HepG2 (cell line): ENCODE measurements at regions not wholly inside any gene's neighbourhood (a gene's known extent, or its start where the extent isn't known, plus 50 kb on each side); places are given as distances from the start of the nearest gene placed in this dataset.

Source experiments
- ATAC-seq: fragments of 200-7000 bp; cut with Tn5 transposase; 3 replicates; pipeline ENCODE4 v1.9.1; 2020; ENCODE audit warnings: mild to moderate bottlenecking, moderate library complexity
- BruUV-seq: library from RNA; stranded (reverse); fragments of 400-500 nt; replicated peaks from 2 replicates; lab custom pipeline; 2021; lab: Mats Ljungman, UMichigan
- CTCF ChIA-PET: fragments of 300-600 bp; formaldehyde crosslinking; extraction: SDS; loops from one replicate; lab custom pipeline; 2021; ENCODE audit warnings: low total read pairs, inconsistent platforms, low intra/inter-chr PET ratio; lab: Yijun Ruan, JAX
- POLR2A ChIA-PET: fragments of 350-600 bp; sonication (Branson Sonifier 250); formaldehyde crosslinking; loops from one replicate; lab custom pipeline; 2020; ENCODE audit warnings: antibody characterized with exemption, inconsistent platforms; lab: Yijun Ruan, JAX
- DNase-seq: peaks from one replicate; pipeline ENCODE4 v3.0.0-alpha.2; 2015; ENCODE audit warnings: low spot score
- FAIRE-seq: peaks from 3 replicates; lab custom pipeline; 2011; peaks lifted over from hg19 to GRCh38; lab: Jason Lieb, UNC
- H2AFZ ChIP-seq: one replicate; pipeline ENCODE4 v1.6.1; 2011; ENCODE audit warnings: low read length, inconsistent platforms
- H3K27ac ChIP-seq: fragments of 300-600 bp; 3 replicates; pipeline ENCODE4 v1.8.0; 2011; ENCODE audit warnings: mixed run types, mild to moderate bottlenecking, mixed read lengths, low read length, inconsistent platforms; ENCODE audit not compliant: insufficient read depth; ENCODE audit errors: extremely low read length
- H3K27me3 ChIP-seq, 2 experiments: fragments of 200-600 bp in 1 of 2; 2 replicates in 1 of 2; 3 replicates in 1 of 2; pipeline versions ENCODE4 v1.6.0 to v1.8.0; 2011; ENCODE audit warnings: low read length in 2 of 2, mild to moderate bottlenecking in 2 of 2, moderate library complexity in 2 of 2, inconsistent platforms in 1 of 2; ENCODE audit not compliant: insufficient read depth in 2 of 2, control insufficient read depth in 1 of 2
- H3K36me3 ChIP-seq, 2 experiments: fragments of 200-600 bp in 1 of 2; replicated peaks in 1 of 2; 2 replicates in 1 of 2; 3 replicates in 1 of 2; pipeline versions ENCODE4 v1.5.1 to v1.8.0; 2011; ENCODE audit warnings: low read length in 2 of 2, inconsistent platforms in 1 of 2; ENCODE audit not compliant: insufficient read depth in 2 of 2, control insufficient read depth in 1 of 2
- H3K4me1 ChIP-seq: 2 replicates; pipeline ENCODE4 v1.5.1; 2012; ENCODE audit warnings: low read length, inconsistent platforms; ENCODE audit not compliant: insufficient read depth
- H3K4me2 ChIP-seq: 2 replicates; pipeline ENCODE4 v1.6.0; 2011; ENCODE audit warnings: low read depth, low read length, inconsistent platforms
- H3K4me3 ChIP-seq, 3 experiments: fragments of 200-600 bp in 1 of 3; sonication (generic), shearing (Covaris generic) in 1 of 3; replicated peaks in 1 of 3; 2 replicates each; pipeline ENCODE4 v1.5.1; 2011 to 2016; ENCODE audit warnings: low read length in 3 of 3, inconsistent platforms in 2 of 3, low read depth in 2 of 3, mild to moderate bottlenecking in 2 of 3, control low read depth in 1 of 3, mixed read lengths in 1 of 3; ENCODE audit not compliant: insufficient read depth in 1 of 3
- H3K79me2 ChIP-seq: one replicate; pipeline ENCODE4 v1.6.1; 2011; ENCODE audit warnings: low read length, inconsistent platforms; ENCODE audit not compliant: insufficient read depth
- H3K9ac ChIP-seq: 2 replicates; pipeline ENCODE4 v1.6.0; 2011; ENCODE audit warnings: mild to moderate bottlenecking, low read depth, low read length, inconsistent platforms; ENCODE audit not compliant: insufficient read depth
- H3K9me3 ChIP-seq: 2 replicates; pipeline ENCODE4 v1.5.1; 2012; ENCODE audit warnings: mild to moderate bottlenecking, low read length
- H4K20me1 ChIP-seq: 2 replicates; pipeline ENCODE4 v1.6.0; 2011; ENCODE audit warnings: inconsistent platforms, mild to moderate bottlenecking, low read length, moderate library complexity; ENCODE audit not compliant: insufficient read depth
- CCDC6 ChIP-seq: sonication (generic); formaldehyde crosslinking; IDR thresholded peaks from 2 replicates; pipeline ENCODE4 v1.8.1; 2022; ENCODE audit warnings: mild to moderate bottlenecking, missing genetic modification reagents, moderate library complexity
- HCFC1 ChIP-seq: fragments of 150-350 bp; IDR thresholded peaks from 2 replicates; pipeline ENCODE4 v1.6.1; 2014; ENCODE audit warnings: low read depth, low read length
- NCOA1 ChIP-seq: sonication (generic); formaldehyde crosslinking; IDR thresholded peaks from 2 replicates; pipeline ENCODE4 v1.9.0; 2021; ENCODE audit warnings: missing genetic modification reagents
- NFIC ChIP-seq: IDR thresholded peaks from 2 replicates; pipeline ENCODE4 v1.6.1; 2012; ENCODE audit warnings: mild to moderate bottlenecking, low read length, inconsistent platforms
- NR2F2 ChIP-seq: IDR thresholded peaks from 2 replicates; pipeline ENCODE4 v1.6.1; 2012; ENCODE audit warnings: low read depth, inconsistent platforms, borderline replicate concordance
- PITX1 ChIP-seq: sonication (generic); formaldehyde crosslinking; IDR thresholded peaks from 2 replicates; pipeline ENCODE4 v1.5.1; 2020; ENCODE audit warnings: mild to moderate bottlenecking, missing genetic modification reagents
- RARG ChIP-seq: sonication (generic); formaldehyde crosslinking; IDR thresholded peaks from 2 replicates; pipeline ENCODE4 v1.4.0; 2020; ENCODE audit warnings: low read depth, mild to moderate bottlenecking, missing genetic modification reagents
- ZFP36L1 ChIP-seq: sonication (generic); formaldehyde crosslinking; IDR thresholded peaks from 2 replicates; pipeline ENCODE4 v1.8.0; 2022; ENCODE audit warnings: mild to moderate bottlenecking, missing genetic modification reagents, moderate library complexity
- ZNF282 ChIP-seq: fragments of 450-650 bp; IDR thresholded peaks from 2 replicates; pipeline ENCODE4 v1.6.1; 2018; ENCODE audit not compliant: partially characterized antibody
- ZNF33B ChIP-seq: sonication (generic); formaldehyde crosslinking; IDR thresholded peaks from 2 replicates; pipeline ENCODE4 v1.5.1; 2020; ENCODE audit warnings: mild to moderate bottlenecking, missing genetic modification reagents
- ZNF431 ChIP-seq: sonication (generic); formaldehyde crosslinking; IDR thresholded peaks from 2 replicates; pipeline ENCODE4 v1.9.0; 2022; ENCODE audit warnings: missing genetic modification reagents, low read depth, mild to moderate bottlenecking, borderline replicate concordance
- ZNF510 ChIP-seq: sonication (generic); formaldehyde crosslinking; IDR thresholded peaks from 2 replicates; pipeline ENCODE4 v1.4.0; 2020; ENCODE audit warnings: low read depth, mild to moderate bottlenecking, missing genetic modification reagents
- ZNF879 ChIP-seq: sonication (generic); formaldehyde crosslinking; IDR thresholded peaks from 2 replicates; pipeline ENCODE4 v1.8.1; 2023; ENCODE audit warnings: missing genetic modification reagents
- ZNF883 ChIP-seq: sonication (generic); formaldehyde crosslinking; IDR thresholded peaks from 2 replicates; pipeline ENCODE4 v1.5.1; 2020; ENCODE audit warnings: mild to moderate bottlenecking, missing genetic modification reagents; ENCODE audit errors: not compliant biosample characterization
- ZNF891 ChIP-seq: sonication (generic); formaldehyde crosslinking; IDR thresholded peaks from 2 replicates; pipeline ENCODE4 v1.5.0; 2020; ENCODE audit warnings: mild to moderate bottlenecking, missing genetic modification reagents
- WGBS: methylation state at CpG from one replicate; pipeline ENCODE4 v1.1.6; 2017; ENCODE audit warnings: low lambda C conversion rate; 5-methylcytosine and 5-hydroxymethylcytosine counted together
- in situ Hi-C: cut with HindIII; loops from 2 replicates; pipeline ENCODE4 v1.10.0; 2017; ENCODE audit warnings: low pct_unique_long_range_greater_than_20kb; ENCODE audit not compliant: extremely low pct_ligation_motif_present
- intact Hi-C: fragments of 100-400 bp; cut with micrococcal nuclease; formaldehyde crosslinking; loops from one replicate; pipeline ENCODE4 v1.10.0; 2022; ENCODE audit not compliant: unreplicated experiment
- TF ChIP-seq, protein P1 (sequence below): sonication (generic); formaldehyde crosslinking; IDR thresholded peaks from 2 replicates; pipeline ENCODE4 v1.4.0; 2020; ENCODE audit warnings: missing genetic modification reagents

DNA sequence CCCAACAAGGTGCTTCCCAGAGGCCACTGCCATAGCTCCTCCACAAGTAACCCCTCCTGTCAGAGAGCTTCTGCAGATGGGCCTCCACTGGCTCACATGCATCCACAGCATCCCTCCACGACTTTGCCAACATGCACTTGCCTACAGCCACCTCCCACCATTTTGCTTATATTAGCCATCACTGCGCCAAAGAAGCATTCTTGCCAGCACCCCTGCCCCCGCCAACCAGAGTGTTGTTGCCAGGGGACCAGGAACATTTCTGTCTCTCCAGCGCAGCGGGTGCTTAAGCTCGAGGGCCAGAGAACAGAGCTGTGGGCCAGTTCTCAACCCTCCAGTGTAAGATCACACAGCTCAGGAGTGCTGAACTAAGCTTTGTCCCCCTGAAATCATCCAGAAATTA is 517.6 kb downstream of the PABPC4L start:
- TF ChIP-seq NFIC (no peak), ZFP36L1 (CRISPR knock-in tag) (no peak), PITX1 (no peak), ZNF891 (CRISPR knock-in tag) (no peak)
- H3K36me3 ChIP-seq: no peaks in the 10 kb centered on the region
- WGBS: 0% methylated on average over 3 of the region's 6 CpGs
- no peaks in the 10 kb centered on the region for H3K9me3 ChIP-seq
- H4K20me1 ChIP-seq: no peaks in the 10 kb centered on the region
- in situ Hi-C loops: no loop called here
- POLR2A ChIA-PET: no interaction called here
- H3K27ac ChIP-seq: no peak overlapping the region
- no peaks in the 10 kb centered on the region for H3K4me1 ChIP-seq
- no peaks in the 10 kb centered on the region for H3K79me2 ChIP-seq
- no peak for ATAC-seq
- no peak overlapping the region for H3K4me2 ChIP-seq
- H3K27me3 ChIP-seq: no peaks in the 10 kb centered on the region
- DNase-seq: no peak
- CTCF ChIA-PET: no interaction called here
- no TSS peak for BruUV-seq
- no peak overlapping the region for H3K4me3 ChIP-seq
- intact Hi-C loops: no loop called here
- no peak for FAIRE-seq
- H2AFZ ChIP-seq: no peak overlapping the region
- H3K9ac ChIP-seq: no peak overlapping the region

DNA sequence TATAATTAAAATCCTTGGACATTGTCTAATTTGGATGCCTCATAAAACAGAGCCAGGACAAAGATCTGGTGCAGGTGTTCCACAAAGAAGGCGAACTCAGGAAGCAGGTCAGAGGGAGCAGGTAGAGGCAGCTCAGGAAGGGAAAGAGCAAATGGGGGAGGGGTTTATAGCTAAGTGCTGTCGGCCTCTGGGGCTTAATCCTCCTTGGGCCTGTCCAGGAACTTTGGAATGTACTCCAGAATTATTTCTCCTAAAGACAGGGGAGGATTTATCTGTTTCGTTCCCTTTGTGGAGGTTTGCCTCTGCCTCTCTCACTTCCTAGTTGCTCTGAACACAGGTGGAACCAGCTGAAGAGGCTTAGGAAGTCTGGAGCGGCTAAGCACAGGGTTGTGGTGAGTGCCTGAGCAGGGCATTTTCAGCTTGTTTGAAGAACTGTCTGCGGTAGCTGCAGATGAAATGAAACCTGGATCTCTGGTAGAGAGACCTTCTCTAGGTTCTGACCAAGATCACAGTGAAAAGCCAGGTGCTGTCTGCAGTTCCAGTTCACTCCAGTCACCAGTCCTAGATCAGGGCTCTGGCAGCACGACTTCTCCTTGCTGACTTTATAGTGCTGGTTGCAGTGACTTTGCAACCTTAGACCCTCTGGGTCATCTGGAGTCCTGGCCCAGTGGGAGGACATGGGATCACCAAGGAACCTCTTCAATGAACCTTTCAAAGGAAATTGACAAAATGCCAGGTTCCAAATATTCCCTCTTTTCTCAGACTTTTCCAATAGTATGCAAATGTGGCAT is 519.2 kb downstream of the PCDH10 start:
- Histone ChIP-seq H3K4me3 (no peak overlapping the region), H3K79me2 (no peaks in the 10 kb centered on the region), H3K4me1 (no peaks in the 10 kb centered on the region), H3K4me2 (no peak overlapping the region), H3K9me3 (no peaks in the 10 kb centered on the region), H3K27me3 (no peaks in the 10 kb centered on the region; a peak in 1 of 5 replicates), H3K36me3 (no peaks in the 10 kb centered on the region), H3K27ac (no peak overlapping the region), H2AFZ (no peak overlapping the region), H3K9ac (no peak overlapping the region), H4K20me1 (no peaks in the 10 kb centered on the region)
- intact Hi-C loops (no loop called here), in situ Hi-C loops (no loop called here)
- WGBS: 21% methylated on average over 3 of the region's 6 CpGs
- BruUV-seq: no TSS peak
- POLR2A ChIA-PET: no interaction called here
- TF ChIP-seq CCDC6 (CRISPR knock-in tag): no peak
- no peak for TF ChIP-seq RARG
- no peak for TF ChIP-seq HCFC1
- TF ChIP-seq ZNF431 (CRISPR knock-in tag): no peak
- TF ChIP-seq NR2F2: no peak
- TF ChIP-seq ZNF282: no peak
- no peak for TF ChIP-seq ZNF883
- no peak for TF ChIP-seq ZNF879 (CRISPR knock-in tag)
- TF ChIP-seq NCOA1: no peak
- TF ChIP-seq ZNF33B (CRISPR knock-in tag): no peak
- TF ChIP-seq, protein P1, sequence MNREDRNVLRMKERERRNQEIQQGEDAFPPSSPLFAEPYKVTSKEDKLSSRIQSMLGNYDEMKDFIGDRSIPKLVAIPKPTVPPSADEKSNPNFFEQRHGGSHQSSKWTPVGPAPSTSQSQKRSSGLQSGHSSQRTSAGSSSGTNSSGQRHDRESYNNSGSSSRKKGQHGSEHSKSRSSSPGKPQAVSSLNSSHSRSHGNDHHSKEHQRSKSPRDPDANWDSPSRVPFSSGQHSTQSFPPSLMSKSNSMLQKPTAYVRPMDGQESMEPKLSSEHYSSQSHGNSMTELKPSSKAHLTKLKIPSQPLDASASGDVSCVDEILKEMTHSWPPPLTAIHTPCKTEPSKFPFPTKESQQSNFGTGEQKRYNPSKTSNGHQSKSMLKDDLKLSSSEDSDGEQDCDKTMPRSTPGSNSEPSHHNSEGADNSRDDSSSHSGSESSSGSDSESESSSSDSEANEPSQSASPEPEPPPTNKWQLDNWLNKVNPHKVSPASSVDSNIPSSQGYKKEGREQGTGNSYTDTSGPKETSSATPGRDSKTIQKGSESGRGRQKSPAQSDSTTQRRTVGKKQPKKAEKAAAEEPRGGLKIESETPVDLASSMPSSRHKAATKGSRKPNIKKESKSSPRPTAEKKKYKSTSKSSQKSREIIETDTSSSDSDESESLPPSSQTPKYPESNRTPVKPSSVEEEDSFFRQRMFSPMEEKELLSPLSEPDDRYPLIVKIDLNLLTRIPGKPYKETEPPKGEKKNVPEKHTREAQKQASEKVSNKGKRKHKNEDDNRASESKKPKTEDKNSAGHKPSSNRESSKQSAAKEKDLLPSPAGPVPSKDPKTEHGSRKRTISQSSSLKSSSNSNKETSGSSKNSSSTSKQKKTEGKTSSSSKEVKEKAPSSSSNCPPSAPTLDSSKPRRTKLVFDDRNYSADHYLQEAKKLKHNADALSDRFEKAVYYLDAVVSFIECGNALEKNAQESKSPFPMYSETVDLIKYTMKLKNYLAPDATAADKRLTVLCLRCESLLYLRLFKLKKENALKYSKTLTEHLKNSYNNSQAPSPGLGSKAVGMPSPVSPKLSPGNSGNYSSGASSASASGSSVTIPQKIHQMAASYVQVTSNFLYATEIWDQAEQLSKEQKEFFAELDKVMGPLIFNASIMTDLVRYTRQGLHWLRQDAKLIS (CRISPR knock-in tag): no peak
- TF ChIP-seq ZNF510 (CRISPR knock-in tag): no peak
- DNase-seq (no peak), ATAC-seq (no peak; the same call in 1 of the 3 replicates), FAIRE-seq (no peak)
- CTCF ChIA-PET: no interaction called here
